ENCODE measurements at regions not wholly inside any gene's neighbourhood (a gene's known extent, or its start where the extent isn't known, plus 50 kb on each side); places are given as distances from the start of the nearest gene placed in this dataset.

- peaks cover 5% of the 10 kb centered on the region for H3K79me2 ChIP-seq (ENCODE audit: control insufficient read depth, insufficient read depth, low read length)
- FAIRE-seq (no peak), DNase-seq (ENCODE audit: low read depth, low spot score) (no peak)
- H3K27ac ChIP-seq (ENCODE audit: control insufficient read depth, insufficient read depth, low read length), result no peak overlapping the region
- no peaks in the 10 kb centered on the region for H3K27me3 ChIP-seq (ENCODE audit: control insufficient read depth, extremely low read depth, insufficient read depth, low read length)
- H3K4me3 ChIP-seq (ENCODE audit: control insufficient read depth in 2 of 3, extremely low read depth in 1 of 3, insufficient read depth in 2 of 3, low read depth in 1 of 3, low read length in 3 of 3), result no peak overlapping the region
- no peak overlapping the region for H3K9ac ChIP-seq (ENCODE audit: control insufficient read depth, extremely low read depth, insufficient read depth, low read length)
- TF ChIP-seq, protein P1, sequence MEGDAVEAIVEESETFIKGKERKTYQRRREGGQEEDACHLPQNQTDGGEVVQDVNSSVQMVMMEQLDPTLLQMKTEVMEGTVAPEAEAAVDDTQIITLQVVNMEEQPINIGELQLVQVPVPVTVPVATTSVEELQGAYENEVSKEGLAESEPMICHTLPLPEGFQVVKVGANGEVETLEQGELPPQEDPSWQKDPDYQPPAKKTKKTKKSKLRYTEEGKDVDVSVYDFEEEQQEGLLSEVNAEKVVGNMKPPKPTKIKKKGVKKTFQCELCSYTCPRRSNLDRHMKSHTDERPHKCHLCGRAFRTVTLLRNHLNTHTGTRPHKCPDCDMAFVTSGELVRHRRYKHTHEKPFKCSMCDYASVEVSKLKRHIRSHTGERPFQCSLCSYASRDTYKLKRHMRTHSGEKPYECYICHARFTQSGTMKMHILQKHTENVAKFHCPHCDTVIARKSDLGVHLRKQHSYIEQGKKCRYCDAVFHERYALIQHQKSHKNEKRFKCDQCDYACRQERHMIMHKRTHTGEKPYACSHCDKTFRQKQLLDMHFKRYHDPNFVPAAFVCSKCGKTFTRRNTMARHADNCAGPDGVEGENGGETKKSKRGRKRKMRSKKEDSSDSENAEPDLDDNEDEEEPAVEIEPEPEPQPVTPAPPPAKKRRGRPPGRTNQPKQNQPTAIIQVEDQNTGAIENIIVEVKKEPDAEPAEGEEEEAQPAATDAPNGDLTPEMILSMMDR (optimal IDR thresholded peaks at IDR 0.05 in 1 of 3, IDR thresholded peaks at IDR 0.05 in 1 of 3, conservative IDR thresholded peaks at IDR 0.05 in 1 of 3; ENCODE audit: extremely low read depth in 1 of 3, insufficient read depth in 2 of 3, low read length in 3 of 3), result no peak
- no peak for TF ChIP-seq EZH2 (IDR thresholded peaks at IDR 0.05; ENCODE audit: low read length)
- H4K20me1 ChIP-seq (ENCODE audit: control insufficient read depth, extremely low read depth, insufficient read depth, low read length), result peaks cover 4% of the 10 kb centered on the region
- no peaks in the 10 kb centered on the region for H3K9me1 ChIP-seq (ENCODE audit: control insufficient read depth, extremely low read depth, insufficient read depth, low read length)
- H3K9me3 ChIP-seq (ENCODE audit: control insufficient read depth, low read depth, low read length), result no peaks in the 10 kb centered on the region
- no peaks in the 10 kb centered on the region for H3K4me1 ChIP-seq (ENCODE audit: control insufficient read depth, extremely low read depth, insufficient read depth, low read length)
- no peak overlapping the region for H2AFZ ChIP-seq (ENCODE audit: control insufficient read depth, low read length)
- H3K4me2 ChIP-seq (ENCODE audit: control insufficient read depth, extremely low read depth, insufficient read depth, low read depth, low read length), result no peak overlapping the region
- no peaks in the 10 kb centered on the region for H3K36me3 ChIP-seq (ENCODE audit: control insufficient read depth in 2 of 2, extremely low read depth in 1 of 2, insufficient read depth in 2 of 2, low read length in 2 of 2)
- dilution Hi-C loops (cut with MboI; ENCODE audit: extremely low pct_ligation_motif_present, low sequenced_read_pairs), result no loop called here
These were observed 63.0 kb downstream of the EXOSC2 start for GRCh38 chr9:130756455-130757152.

DNA sequence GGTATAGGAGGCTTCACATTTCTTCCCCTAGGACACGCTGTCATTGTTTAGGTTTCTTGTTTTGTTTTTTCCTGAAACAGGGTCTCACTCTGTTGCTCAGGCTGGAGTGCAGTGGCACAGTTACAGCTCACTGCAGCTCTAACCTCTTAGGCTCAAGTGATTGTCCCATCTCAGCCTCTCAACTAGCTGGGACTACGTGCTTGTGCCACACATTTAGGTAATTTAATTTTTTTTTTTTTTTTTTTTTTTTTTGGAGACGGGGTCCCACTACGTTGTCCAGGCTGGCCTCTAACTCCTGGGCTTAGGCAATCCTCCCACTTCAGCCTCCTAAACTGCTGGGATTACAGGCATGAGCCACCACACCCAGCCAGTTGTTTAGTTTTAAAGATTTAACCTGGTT, 66.2 kb downstream of the EXOSC2 start:
- H3K4me3 ChIP-seq (ENCODE audit: control insufficient read depth in 2 of 3, extremely low read depth in 1 of 3, insufficient read depth in 2 of 3, low read depth in 1 of 3, low read length in 3 of 3), result no peak overlapping the region
- no peak overlapping the region for H2AFZ ChIP-seq (ENCODE audit: control insufficient read depth, low read length)
- FAIRE-seq (no peak), DNase-seq (ENCODE audit: low read depth, low spot score) (no peak)
- dilution Hi-C loops (cut with MboI; ENCODE audit: extremely low pct_ligation_motif_present, low sequenced_read_pairs), result no loop called here
- no peaks in the 10 kb centered on the region for H3K4me1 ChIP-seq (ENCODE audit: control insufficient read depth, extremely low read depth, insufficient read depth, low read length)
- H3K36me3 ChIP-seq (ENCODE audit: control insufficient read depth in 2 of 2, extremely low read depth in 1 of 2, insufficient read depth in 2 of 2, low read length in 2 of 2), result no peaks in the 10 kb centered on the region
- no peaks in the 10 kb centered on the region for H3K27me3 ChIP-seq (ENCODE audit: control insufficient read depth, extremely low read depth, insufficient read depth, low read length)
- H3K9ac ChIP-seq (ENCODE audit: control insufficient read depth, extremely low read depth, insufficient read depth, low read length), result no peak overlapping the region
- no peaks in the 10 kb centered on the region for H3K9me1 ChIP-seq (ENCODE audit: control insufficient read depth, extremely low read depth, insufficient read depth, low read length)
- no peak overlapping the region for H3K4me2 ChIP-seq (ENCODE audit: control insufficient read depth, extremely low read depth, insufficient read depth, low read depth, low read length)
- no peak overlapping the region for H3K27ac ChIP-seq (ENCODE audit: control insufficient read depth, insufficient read depth, low read length)
- no peaks in the 10 kb centered on the region for H3K9me3 ChIP-seq (ENCODE audit: control insufficient read depth, low read depth, low read length)
- H3K79me2 ChIP-seq (ENCODE audit: control insufficient read depth, insufficient read depth, low read length), result peaks cover 9% of the 10 kb centered on the region
- peaks cover 4% of the 10 kb centered on the region for H4K20me1 ChIP-seq (ENCODE audit: control insufficient read depth, extremely low read depth, insufficient read depth, low read length)
- no peak for TF ChIP-seq EZH2 (IDR thresholded peaks at IDR 0.05; ENCODE audit: low read length)
- TF ChIP-seq, protein P1 (optimal IDR thresholded peaks at IDR 0.05 in 1 of 3, IDR thresholded peaks at IDR 0.05 in 1 of 3, conservative IDR thresholded peaks at IDR 0.05 in 1 of 3; ENCODE audit: extremely low read depth in 1 of 3, insufficient read depth in 2 of 3, low read length in 3 of 3), result no peak
